ENCODE measurements at regions not wholly inside any gene's neighbourhood (a gene's known extent, or its start where the extent isn't known, plus 50 kb on each side); places are given as distances from the start of the nearest gene placed in this dataset.
A peak's percentile ranks its signal among the peaks of the same experiment; 100 is the strongest.

- no peak overlapping the region for H3K4me2 ChIP-seq (ENCODE audit: low read length)
- no peaks in the 10 kb centered on the region for H3K79me2 ChIP-seq (replicated peaks; ENCODE audit: insufficient read depth, low read length)
- H3K27me3 ChIP-seq (ENCODE audit: insufficient read depth, low read depth, low read length), result no peaks in the 10 kb centered on the region
- TF ChIP-seq EZH2 (IDR thresholded peaks at IDR 0.05; ENCODE audit: borderline replicate concordance, insufficient read depth, low read length, poor library complexity, severe bottlenecking) (no peak), POLR2AphosphoS5 (IDR thresholded peaks at IDR 0.05) (no peak), SMC3 (conservative IDR thresholded peaks at IDR 0.05; ENCODE audit: poor library complexity) (no peak), EP300 (conservative IDR thresholded peaks at IDR 0.05; ENCODE audit: poor library complexity, severe bottlenecking) (no peak), MXI1 (conservative IDR thresholded peaks at IDR 0.05; ENCODE audit: poor library complexity, severe bottlenecking) (no peak), TAF1 (IDR thresholded peaks at IDR 0.05; ENCODE audit: low read depth) (no peak)
- TF ChIP-seq, protein P1, sequence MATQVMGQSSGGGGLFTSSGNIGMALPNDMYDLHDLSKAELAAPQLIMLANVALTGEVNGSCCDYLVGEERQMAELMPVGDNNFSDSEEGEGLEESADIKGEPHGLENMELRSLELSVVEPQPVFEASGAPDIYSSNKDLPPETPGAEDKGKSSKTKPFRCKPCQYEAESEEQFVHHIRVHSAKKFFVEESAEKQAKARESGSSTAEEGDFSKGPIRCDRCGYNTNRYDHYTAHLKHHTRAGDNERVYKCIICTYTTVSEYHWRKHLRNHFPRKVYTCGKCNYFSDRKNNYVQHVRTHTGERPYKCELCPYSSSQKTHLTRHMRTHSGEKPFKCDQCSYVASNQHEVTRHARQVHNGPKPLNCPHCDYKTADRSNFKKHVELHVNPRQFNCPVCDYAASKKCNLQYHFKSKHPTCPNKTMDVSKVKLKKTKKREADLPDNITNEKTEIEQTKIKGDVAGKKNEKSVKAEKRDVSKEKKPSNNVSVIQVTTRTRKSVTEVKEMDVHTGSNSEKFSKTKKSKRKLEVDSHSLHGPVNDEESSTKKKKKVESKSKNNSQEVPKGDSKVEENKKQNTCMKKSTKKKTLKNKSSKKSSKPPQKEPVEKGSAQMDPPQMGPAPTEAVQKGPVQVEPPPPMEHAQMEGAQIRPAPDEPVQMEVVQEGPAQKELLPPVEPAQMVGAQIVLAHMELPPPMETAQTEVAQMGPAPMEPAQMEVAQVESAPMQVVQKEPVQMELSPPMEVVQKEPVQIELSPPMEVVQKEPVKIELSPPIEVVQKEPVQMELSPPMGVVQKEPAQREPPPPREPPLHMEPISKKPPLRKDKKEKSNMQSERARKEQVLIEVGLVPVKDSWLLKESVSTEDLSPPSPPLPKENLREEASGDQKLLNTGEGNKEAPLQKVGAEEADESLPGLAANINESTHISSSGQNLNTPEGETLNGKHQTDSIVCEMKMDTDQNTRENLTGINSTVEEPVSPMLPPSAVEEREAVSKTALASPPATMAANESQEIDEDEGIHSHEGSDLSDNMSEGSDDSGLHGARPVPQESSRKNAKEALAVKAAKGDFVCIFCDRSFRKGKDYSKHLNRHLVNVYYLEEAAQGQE (IDR thresholded peaks at IDR 0.05; ENCODE audit: borderline replicate concordance), result no peak
- peak overlapping the region; percentile 48 for H3K27ac ChIP-seq (ENCODE audit: low read length)
- H3K4me3 ChIP-seq (ENCODE audit: low read length), result no peak overlapping the region
- H3K9ac ChIP-seq (ENCODE audit: low read length), result no peak overlapping the region
- H3K9me3 ChIP-seq (ENCODE audit: low read length), result no peaks in the 10 kb centered on the region
- no peaks in the 10 kb centered on the region for H3K36me3 ChIP-seq (ENCODE audit: insufficient read depth, low read length)
- H2AFZ ChIP-seq (ENCODE audit: low read depth, low read length), result no peak overlapping the region
- H4K20me1 ChIP-seq (ENCODE audit: insufficient read depth), result no peaks in the 10 kb centered on the region
- H3F3A ChIP-seq (ENCODE audit: insufficient read depth, low read length, poor library complexity, severe bottlenecking), result peaks cover 3% of the 10 kb centered on the region
- no peaks in the 10 kb centered on the region for H3K9me2 ChIP-seq (ENCODE audit: insufficient read depth, low read length)
Measured at GRCh38 chr6:163831736-163832135, 417.2 kb downstream of the QKI start.

GRCh38 chr6:163830641-163831040 is 416.1 kb downstream of the QKI start:
- Histone ChIP-seq H3K4me2 (ENCODE audit: low read length) (no peak overlapping the region), H4K20me1 (ENCODE audit: insufficient read depth) (no peaks in the 10 kb centered on the region), H3K9me2 (ENCODE audit: insufficient read depth, low read length) (no peaks in the 10 kb centered on the region), H3K9me3 (ENCODE audit: low read length) (no peaks in the 10 kb centered on the region), H3K4me3 (ENCODE audit: low read length) (no peak overlapping the region), H3K79me2 (replicated peaks; ENCODE audit: insufficient read depth, low read length) (no peaks in the 10 kb centered on the region), H3K27ac (ENCODE audit: low read length) (no peak overlapping the region), H3K9ac (ENCODE audit: low read length) (no peak overlapping the region), H3K27me3 (ENCODE audit: insufficient read depth, low read depth, low read length) (no peaks in the 10 kb centered on the region), H3F3A (ENCODE audit: insufficient read depth, low read length, poor library complexity, severe bottlenecking) (peaks cover 3% of the 10 kb centered on the region), H3K36me3 (ENCODE audit: insufficient read depth, low read length) (no peaks in the 10 kb centered on the region), H2AFZ (ENCODE audit: low read depth, low read length) (no peak overlapping the region)
- no peak for TF ChIP-seq RAD21 (conservative IDR thresholded peaks at IDR 0.05)
- no peak for TF ChIP-seq EP300 (conservative IDR thresholded peaks at IDR 0.05; ENCODE audit: poor library complexity, severe bottlenecking)
- TF ChIP-seq, protein P1 (IDR thresholded peaks at IDR 0.05; ENCODE audit: borderline replicate concordance), result no peak
- TF ChIP-seq, protein P2, sequence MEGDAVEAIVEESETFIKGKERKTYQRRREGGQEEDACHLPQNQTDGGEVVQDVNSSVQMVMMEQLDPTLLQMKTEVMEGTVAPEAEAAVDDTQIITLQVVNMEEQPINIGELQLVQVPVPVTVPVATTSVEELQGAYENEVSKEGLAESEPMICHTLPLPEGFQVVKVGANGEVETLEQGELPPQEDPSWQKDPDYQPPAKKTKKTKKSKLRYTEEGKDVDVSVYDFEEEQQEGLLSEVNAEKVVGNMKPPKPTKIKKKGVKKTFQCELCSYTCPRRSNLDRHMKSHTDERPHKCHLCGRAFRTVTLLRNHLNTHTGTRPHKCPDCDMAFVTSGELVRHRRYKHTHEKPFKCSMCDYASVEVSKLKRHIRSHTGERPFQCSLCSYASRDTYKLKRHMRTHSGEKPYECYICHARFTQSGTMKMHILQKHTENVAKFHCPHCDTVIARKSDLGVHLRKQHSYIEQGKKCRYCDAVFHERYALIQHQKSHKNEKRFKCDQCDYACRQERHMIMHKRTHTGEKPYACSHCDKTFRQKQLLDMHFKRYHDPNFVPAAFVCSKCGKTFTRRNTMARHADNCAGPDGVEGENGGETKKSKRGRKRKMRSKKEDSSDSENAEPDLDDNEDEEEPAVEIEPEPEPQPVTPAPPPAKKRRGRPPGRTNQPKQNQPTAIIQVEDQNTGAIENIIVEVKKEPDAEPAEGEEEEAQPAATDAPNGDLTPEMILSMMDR (IDR thresholded peaks at IDR 0.05; ENCODE audit: poor library complexity, severe bottlenecking), result no peak
- TF ChIP-seq POLR2AphosphoS5 (IDR thresholded peaks at IDR 0.05), result no peak

All from neural cell (in vitro differentiated cells).